ENCODE measurements at regions not wholly inside any gene's neighbourhood (a gene's known extent, or its start where the extent isn't known, plus 50 kb on each side); places are given as distances from the start of the nearest gene placed in this dataset.
A peak's percentile ranks its signal among the peaks of the same experiment; 100 is the strongest.

GRCh38 chr9:129523943-129524581 lies 96.8 kb downstream of the C9orf50 start:
- no peak overlapping the region for H3K4me3 ChIP-seq (ENCODE audit: low read depth, low read length)
- no peak for DNase-seq (ENCODE audit: low read depth)
- TF ChIP-seq, protein P1, sequence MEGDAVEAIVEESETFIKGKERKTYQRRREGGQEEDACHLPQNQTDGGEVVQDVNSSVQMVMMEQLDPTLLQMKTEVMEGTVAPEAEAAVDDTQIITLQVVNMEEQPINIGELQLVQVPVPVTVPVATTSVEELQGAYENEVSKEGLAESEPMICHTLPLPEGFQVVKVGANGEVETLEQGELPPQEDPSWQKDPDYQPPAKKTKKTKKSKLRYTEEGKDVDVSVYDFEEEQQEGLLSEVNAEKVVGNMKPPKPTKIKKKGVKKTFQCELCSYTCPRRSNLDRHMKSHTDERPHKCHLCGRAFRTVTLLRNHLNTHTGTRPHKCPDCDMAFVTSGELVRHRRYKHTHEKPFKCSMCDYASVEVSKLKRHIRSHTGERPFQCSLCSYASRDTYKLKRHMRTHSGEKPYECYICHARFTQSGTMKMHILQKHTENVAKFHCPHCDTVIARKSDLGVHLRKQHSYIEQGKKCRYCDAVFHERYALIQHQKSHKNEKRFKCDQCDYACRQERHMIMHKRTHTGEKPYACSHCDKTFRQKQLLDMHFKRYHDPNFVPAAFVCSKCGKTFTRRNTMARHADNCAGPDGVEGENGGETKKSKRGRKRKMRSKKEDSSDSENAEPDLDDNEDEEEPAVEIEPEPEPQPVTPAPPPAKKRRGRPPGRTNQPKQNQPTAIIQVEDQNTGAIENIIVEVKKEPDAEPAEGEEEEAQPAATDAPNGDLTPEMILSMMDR (IDR thresholded peaks at IDR 0.05; ENCODE audit: insufficient read depth, low read depth, low read length, missing control alignments) = no peak

DNA sequence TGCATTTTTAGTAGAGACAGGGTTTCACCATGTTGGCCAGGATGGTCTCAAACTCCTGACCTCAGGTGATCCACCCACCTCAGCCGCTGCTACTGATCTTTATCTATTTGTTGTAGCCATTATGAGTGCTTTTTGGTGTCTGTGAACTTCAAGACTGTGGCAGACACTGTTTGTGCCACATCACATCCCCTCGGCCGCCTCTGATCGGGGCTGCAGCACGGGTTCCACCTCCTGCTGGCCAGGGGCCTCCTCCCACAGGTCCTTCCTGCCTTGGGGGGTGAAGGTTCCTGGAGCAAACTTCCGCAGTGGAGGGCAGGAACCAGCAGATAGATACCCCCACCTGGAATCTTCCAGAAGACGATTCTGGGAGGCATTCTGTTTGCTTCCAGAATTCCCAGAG lies 98.5 kb downstream of the C9orf50 start:
- TF ChIP-seq, protein P1 (IDR thresholded peaks at IDR 0.05; ENCODE audit: insufficient read depth, low read depth, low read length, missing control alignments) = no peak
- H3K4me3 ChIP-seq (ENCODE audit: low read depth, low read length) = no peak overlapping the region
- DNase-seq (ENCODE audit: low read depth) = no peak

- H3K4me3 ChIP-seq (ENCODE audit: low read depth, low read length) = no peak overlapping the region
- peak; percentile 33 for DNase-seq (ENCODE audit: low read depth)
- TF ChIP-seq, protein P1 (IDR thresholded peaks at IDR 0.05; ENCODE audit: insufficient read depth, low read depth, low read length, missing control alignments) = no peak
These were observed 100.8 kb downstream of the C9orf50 start for GRCh38 chr9:129520082-129520481.

DNA sequence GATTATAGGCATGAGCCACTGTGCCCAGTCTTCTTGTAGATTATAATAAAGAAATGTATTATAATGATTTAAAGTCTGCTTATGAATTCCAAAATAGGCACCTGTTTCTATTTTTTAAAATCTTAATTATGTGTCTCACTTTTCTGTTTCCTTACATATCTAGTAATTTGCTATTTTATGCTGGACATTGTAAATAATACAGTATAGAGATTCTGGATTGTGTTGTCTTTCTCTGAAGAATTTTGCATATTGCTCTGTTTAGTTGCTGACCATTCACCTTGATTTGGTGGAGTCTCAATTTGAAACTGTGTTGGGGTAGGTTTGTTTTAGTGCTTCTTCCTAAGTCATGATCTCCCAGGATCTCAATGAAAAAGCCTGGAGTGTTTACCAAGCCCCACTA lies 102.8 kb downstream of the C9orf50 start:
- no peak overlapping the region for H3K4me3 ChIP-seq (ENCODE audit: low read depth, low read length)
- no peak for DNase-seq (ENCODE audit: low read depth)
- TF ChIP-seq, protein P1 (IDR thresholded peaks at IDR 0.05; ENCODE audit: insufficient read depth, low read depth, low read length, missing control alignments) = no peak

DNA sequence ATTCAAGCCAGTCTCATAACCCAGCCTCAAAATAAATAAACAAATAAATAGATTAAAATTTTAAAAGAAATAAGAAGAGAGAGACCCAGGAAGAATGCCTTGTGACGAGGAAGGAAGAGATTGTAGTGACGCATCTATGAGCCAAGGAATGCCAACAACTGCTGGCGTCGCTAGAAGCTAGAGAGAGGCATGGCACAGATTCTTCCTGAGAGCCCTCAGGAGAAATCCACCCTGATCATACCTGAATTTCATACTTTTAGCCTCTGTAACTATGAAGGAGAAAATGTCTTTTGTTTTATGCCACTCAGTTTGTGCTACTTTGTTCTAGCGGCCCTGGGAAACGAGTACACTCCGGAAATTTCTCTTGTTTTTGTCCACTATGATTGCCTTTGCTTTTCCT lies 103.9 kb downstream of the C9orf50 start:
- DNase-seq (ENCODE audit: low read depth) = no peak
- H3K4me3 ChIP-seq (ENCODE audit: low read depth, low read length) = no peak overlapping the region
- TF ChIP-seq, protein P1 (IDR thresholded peaks at IDR 0.05; ENCODE audit: insufficient read depth, low read depth, low read length, missing control alignments) = no peak

GRCh38 chr9:129514891-129515290 lies 106.0 kb downstream of the C9orf50 start:
- no peak for DNase-seq (ENCODE audit: low read depth)
- TF ChIP-seq, protein P1 (IDR thresholded peaks at IDR 0.05; ENCODE audit: insufficient read depth, low read depth, low read length, missing control alignments) = no peak
- no peak overlapping the region for H3K4me3 ChIP-seq (ENCODE audit: low read depth, low read length)

DNA sequence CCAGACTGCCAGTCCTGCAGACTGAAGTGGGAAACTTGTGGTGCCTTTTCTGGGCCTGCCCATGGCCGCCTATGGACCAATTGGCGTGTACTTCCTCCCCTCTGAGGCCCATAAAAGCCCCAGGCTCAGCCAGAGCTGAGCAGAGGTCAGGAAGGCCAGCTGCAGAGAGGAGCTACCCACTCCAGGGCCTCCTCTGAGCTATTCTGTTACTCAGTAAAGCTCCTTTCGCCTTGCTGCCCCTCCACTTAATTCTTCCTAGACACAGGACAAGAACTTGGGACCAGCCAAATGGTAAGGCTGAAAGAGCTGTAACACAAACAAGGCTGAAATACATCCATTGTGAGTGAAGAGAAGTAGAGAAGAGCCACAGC lies 106.4 kb downstream of the C9orf50 start:
- no peak overlapping the region for H3K4me3 ChIP-seq (ENCODE audit: low read depth, low read length)
- DNase-seq (ENCODE audit: low read depth) = no peak
- TF ChIP-seq, protein P1 (IDR thresholded peaks at IDR 0.05; ENCODE audit: insufficient read depth, low read depth, low read length, missing control alignments) = no peak
